Lung microvascular endothelial cell (primary cell): ENCODE measurements at regions not wholly inside any gene's neighbourhood (a gene's known extent, or its start where the extent isn't known, plus 50 kb on each side); places are given as distances from the start of the nearest gene placed in this dataset.

ENCODE experiments used
- DNase-seq, 2 donors: peaks; one replicate each; pipeline versions ENCODE4 v3.0.0 to v3.0.0-alpha.2; 2010; ENCODE audit warnings: low read depth in 2 of 2

DNA sequence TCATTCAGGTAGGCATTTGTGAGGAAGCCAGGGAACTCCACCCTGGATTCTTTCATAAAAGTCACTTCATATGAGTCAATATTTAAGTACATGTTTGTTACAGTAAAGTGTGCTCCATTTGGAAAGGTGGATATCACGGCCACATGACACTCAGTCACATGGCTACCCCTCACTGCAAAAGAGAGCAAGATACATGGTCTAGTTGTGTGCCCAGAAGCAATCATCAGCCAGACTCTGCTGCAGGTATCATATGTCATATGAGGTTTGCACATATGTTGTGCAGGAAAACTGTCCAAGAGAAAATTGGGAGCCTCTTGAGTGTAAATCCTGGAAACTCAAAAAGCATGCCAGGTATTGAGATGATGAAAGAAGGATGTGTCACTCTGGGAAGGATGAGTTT is 55.0 kb upstream of the NMNAT3 start:
- no peak for DNase-seq

DNA sequence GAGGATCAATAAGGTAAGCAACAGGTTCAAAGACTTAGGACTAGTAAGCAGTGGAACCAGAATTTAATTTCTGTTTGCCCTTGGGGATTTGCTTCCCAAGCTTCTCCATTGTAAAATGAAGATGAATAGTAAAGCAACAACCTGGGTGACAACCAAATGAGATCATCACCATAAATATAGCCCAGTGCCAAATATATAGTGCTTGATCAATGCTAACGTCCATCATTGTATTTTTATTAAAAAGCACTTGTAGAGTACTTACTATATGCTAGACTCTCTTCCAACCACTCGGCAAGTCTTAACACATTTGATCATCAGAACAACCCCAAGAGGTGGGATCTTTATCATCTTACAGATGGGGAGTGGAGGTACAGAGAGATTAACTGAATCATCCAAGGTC is 51.5 kb upstream of the NMNAT3 start:
- DNase-seq = no peak

GRCh38 chr3:139728414-139728813 is 50.6 kb upstream of the NMNAT3 start:
- no peak for DNase-seq
